ENCODE measurements at regions not wholly inside any gene's neighbourhood (a gene's known extent, or its start where the extent isn't known, plus 50 kb on each side); places are given as distances from the start of the nearest gene placed in this dataset.

DNA sequence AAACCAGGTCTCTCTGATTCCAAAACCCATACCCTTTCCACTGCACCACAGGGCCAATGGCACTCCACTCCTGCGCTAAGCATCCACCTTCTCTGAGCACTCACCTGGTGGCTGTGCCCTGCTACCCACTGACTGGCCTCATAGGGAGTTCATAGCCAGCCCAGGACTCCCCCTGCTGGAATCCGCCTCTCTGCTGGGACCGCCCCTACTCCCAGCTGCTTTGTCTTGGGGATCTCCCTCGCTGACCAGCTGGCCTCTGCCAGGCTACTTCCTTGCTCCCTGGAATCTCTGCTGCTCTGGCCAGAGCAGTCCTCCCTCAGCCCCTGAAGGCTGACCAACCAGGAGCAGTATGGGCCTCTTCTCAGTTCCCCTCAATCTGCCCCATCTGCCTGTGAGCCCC is 129.7 kb downstream of the FAXC start:
- no peak overlapping the region for H3K27ac ChIP-seq (ENCODE audit: extremely low read length, insufficient read depth, low read length)
- no TSS peak for BruUV-seq (replicated peaks)
- 15% methylated on average over 4 of the region's 4 CpGs for WGBS (ENCODE audit: low lambda C conversion rate)
- no peaks in the 10 kb centered on the region for H3K79me2 ChIP-seq (ENCODE audit: insufficient read depth, low read length)
- no peaks in the 10 kb centered on the region for H3K4me1 ChIP-seq (ENCODE audit: insufficient read depth, low read length)
- no peak for DNase-seq (ENCODE audit: low spot score)
- no peak overlapping the region for H3K9ac ChIP-seq (ENCODE audit: insufficient read depth, low read depth, low read length)
- CTCF ChIA-PET (ENCODE audit: low intra/inter-chr PET ratio, low total read pairs), result no interaction called here
- H3K9me3 ChIP-seq (ENCODE audit: low read length), result no peaks in the 10 kb centered on the region
- POLR2A ChIA-PET, result no interaction called here
- H3K4me2 ChIP-seq (ENCODE audit: low read depth, low read length), result no peak overlapping the region
- no peaks in the 10 kb centered on the region for H3K27me3 ChIP-seq (ENCODE audit: control insufficient read depth in 1 of 2, insufficient read depth in 2 of 2, low read length in 2 of 2)
- peak; percentile 83 for ATAC-seq
- H4K20me1 ChIP-seq (ENCODE audit: insufficient read depth, low read length), result no peaks in the 10 kb centered on the region
- no peak for FAIRE-seq
- TF ChIP-seq NPAS2 (CRISPR knock-in tag; IDR thresholded peaks at IDR 0.05; ENCODE audit: borderline replicate concordance) (no peak), YEATS4 (CRISPR knock-in tag; IDR thresholded peaks at IDR 0.05; ENCODE audit: borderline replicate concordance) (no peak), HNF4G (IDR thresholded peaks at IDR 0.05; ENCODE audit: borderline replicate concordance, low read depth, low read length) (no peak), HNF4G (CRISPR knock-in tag; IDR thresholded peaks at IDR 0.05; ENCODE audit: borderline replicate concordance, low read depth) (no peak)
- TF ChIP-seq, protein P1, sequence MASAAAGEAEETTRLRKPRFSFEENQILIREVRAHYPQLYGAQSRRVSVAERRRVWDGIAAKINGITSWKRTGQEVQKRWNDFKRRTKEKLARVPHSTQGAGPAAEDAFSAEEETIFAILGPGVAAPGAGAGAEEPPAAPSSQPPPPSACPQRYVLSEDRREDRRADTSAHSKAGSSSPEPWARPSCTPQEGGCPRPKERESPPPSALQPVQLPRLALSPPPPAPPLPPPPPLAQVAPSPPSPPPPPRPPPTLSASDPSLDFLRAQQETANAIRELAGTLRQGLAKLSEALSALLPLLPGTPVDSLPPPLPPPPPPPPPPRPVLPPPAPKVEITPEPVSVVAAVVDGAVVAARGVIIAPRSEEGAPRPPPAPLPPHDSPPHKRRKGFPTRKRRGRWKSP (CRISPR knock-in tag; IDR thresholded peaks at IDR 0.05), result no peak
- TF ChIP-seq, protein P2, sequence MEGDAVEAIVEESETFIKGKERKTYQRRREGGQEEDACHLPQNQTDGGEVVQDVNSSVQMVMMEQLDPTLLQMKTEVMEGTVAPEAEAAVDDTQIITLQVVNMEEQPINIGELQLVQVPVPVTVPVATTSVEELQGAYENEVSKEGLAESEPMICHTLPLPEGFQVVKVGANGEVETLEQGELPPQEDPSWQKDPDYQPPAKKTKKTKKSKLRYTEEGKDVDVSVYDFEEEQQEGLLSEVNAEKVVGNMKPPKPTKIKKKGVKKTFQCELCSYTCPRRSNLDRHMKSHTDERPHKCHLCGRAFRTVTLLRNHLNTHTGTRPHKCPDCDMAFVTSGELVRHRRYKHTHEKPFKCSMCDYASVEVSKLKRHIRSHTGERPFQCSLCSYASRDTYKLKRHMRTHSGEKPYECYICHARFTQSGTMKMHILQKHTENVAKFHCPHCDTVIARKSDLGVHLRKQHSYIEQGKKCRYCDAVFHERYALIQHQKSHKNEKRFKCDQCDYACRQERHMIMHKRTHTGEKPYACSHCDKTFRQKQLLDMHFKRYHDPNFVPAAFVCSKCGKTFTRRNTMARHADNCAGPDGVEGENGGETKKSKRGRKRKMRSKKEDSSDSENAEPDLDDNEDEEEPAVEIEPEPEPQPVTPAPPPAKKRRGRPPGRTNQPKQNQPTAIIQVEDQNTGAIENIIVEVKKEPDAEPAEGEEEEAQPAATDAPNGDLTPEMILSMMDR (CRISPR knock-in tag; IDR thresholded peaks at IDR 0.05), result peak; percentile 19
- TF ChIP-seq, protein P3, sequence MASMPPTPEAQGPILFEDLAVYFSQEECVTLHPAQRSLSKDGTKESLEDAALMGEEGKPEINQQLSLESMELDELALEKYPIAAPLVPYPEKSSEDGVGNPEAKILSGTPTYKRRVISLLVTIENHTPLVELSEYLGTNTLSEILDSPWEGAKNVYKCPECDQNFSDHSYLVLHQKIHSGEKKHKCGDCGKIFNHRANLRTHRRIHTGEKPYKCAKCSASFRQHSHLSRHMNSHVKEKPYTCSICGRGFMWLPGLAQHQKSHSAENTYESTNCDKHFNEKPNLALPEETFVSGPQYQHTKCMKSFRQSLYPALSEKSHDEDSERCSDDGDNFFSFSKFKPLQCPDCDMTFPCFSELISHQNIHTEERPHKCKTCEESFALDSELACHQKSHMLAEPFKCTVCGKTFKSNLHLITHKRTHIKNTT (CRISPR knock-in tag; IDR thresholded peaks at IDR 0.05), result no peak
- H2AFZ ChIP-seq (ENCODE audit: low read length), result no peak overlapping the region
- H3K4me3 ChIP-seq (replicated peaks in 1 of 3; ENCODE audit: insufficient read depth in 1 of 3, low read depth in 2 of 3, low read length in 3 of 3), result no peak overlapping the region
- intact Hi-C loops (cut with micrococcal nuclease; ENCODE audit: unreplicated experiment) (no loop called here), in situ Hi-C loops (cut with HindIII; ENCODE audit: extremely low pct_ligation_motif_present, low pct_unique_long_range_greater_than_20kb) (no loop called here)
- no peaks in the 10 kb centered on the region for H3K36me3 ChIP-seq (replicated peaks in 1 of 2; ENCODE audit: control insufficient read depth in 1 of 2, insufficient read depth in 2 of 2, low read length in 2 of 2)
